ENCODE measurements at regions not wholly inside any gene's neighbourhood (a gene's known extent, or its start where the extent isn't known, plus 50 kb on each side); places are given as distances from the start of the nearest gene placed in this dataset.
A peak's percentile ranks its signal among the peaks of the same experiment; 100 is the strongest.

DNA sequence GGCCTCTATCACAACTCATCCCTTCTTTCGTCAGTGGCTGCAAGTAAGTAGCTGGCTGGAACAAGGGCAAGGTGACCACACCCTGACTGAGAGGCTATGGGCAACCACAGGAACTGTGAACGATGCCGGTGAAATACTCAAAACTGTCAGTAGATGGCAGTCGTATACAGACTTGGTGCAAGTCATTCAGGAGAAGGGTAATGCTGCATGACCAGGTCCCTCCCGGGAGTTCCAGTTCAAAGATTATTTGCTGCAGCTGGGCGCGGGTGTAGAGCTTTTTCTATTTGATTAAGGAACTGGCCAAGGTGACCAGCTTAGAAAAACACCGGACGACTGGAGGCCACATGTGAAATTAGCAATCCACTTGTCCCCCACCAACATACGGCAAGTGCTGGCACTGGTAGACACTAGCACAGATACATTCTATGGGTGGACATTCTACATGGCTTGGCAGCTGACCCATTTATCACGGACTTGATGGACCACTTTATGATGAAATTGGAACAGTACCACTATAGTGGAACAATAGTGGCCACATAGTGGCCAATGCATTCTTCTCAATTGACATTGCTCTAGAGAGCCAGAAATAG lies 726.6 kb downstream of the TRAM1L1 start:
- no peaks in the 10 kb centered on the region for H3K9me3 ChIP-seq
- no peak overlapping the region for H3K4me3 ChIP-seq
- H3K27me3 ChIP-seq, result no peaks in the 10 kb centered on the region
- TF ChIP-seq, protein P1, sequence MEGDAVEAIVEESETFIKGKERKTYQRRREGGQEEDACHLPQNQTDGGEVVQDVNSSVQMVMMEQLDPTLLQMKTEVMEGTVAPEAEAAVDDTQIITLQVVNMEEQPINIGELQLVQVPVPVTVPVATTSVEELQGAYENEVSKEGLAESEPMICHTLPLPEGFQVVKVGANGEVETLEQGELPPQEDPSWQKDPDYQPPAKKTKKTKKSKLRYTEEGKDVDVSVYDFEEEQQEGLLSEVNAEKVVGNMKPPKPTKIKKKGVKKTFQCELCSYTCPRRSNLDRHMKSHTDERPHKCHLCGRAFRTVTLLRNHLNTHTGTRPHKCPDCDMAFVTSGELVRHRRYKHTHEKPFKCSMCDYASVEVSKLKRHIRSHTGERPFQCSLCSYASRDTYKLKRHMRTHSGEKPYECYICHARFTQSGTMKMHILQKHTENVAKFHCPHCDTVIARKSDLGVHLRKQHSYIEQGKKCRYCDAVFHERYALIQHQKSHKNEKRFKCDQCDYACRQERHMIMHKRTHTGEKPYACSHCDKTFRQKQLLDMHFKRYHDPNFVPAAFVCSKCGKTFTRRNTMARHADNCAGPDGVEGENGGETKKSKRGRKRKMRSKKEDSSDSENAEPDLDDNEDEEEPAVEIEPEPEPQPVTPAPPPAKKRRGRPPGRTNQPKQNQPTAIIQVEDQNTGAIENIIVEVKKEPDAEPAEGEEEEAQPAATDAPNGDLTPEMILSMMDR (IDR thresholded peaks at IDR 0.05), result peak; percentile 46 to 61 (median 52)
- no peak for TF ChIP-seq POLR2A (IDR thresholded peaks at IDR 0.05)
- no peak overlapping the region for H3K27ac ChIP-seq
- in situ Hi-C loops (cut with MboI; ENCODE audit: low pct_ligation_motif_present in 1 of 4, low pct_unique_long_range_greater_than_20kb in 1 of 4, low sequenced_read_pairs in 3 of 4) (loop anchor here in 1 of 4 donors (25.0 kb wide), 1 partner anchor 1854 kb away; no protein-coding TSS in a partner anchor), intact Hi-C loops (cut with DNase I; ENCODE audit: low total_unique reads) (no loop called here)
- DNase-seq, result peak; percentile 66
- H3K36me3 ChIP-seq, result no peaks in the 10 kb centered on the region
- H3K4me1 ChIP-seq, result no peaks in the 10 kb centered on the region
- 35% methylated on average over 11 of the region's 11 CpGs; no CpG with 5 or more reads in 1 of the 2 donors for WGBS, 2 donors (ENCODE audit: low coverage in 1 of 2)

DNA sequence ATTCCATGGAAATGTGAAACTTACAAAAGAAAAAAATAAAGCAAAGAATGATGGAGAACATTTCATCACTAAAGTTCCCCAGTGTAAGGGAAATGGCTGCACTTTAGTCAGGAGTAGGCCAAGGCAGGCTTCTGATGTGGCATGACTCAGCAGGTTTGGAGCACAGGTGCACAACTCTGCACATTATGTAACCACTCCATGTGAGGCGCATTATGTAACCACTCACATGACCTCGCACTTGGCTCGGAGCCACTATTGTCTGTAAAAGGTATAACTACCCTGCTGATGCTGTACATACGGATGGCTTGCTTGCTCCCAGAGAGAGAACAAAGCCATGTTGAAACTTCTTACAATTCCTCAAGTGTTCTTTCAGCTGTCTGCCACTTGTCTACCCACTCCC lies 727.6 kb downstream of the TRAM1L1 start:
- no peak overlapping the region for H3K4me3 ChIP-seq
- DNase-seq, result peak; percentile 11
- H3K4me1 ChIP-seq, result no peaks in the 10 kb centered on the region
- intact Hi-C loops (cut with DNase I; ENCODE audit: low total_unique reads), result no loop called here
- in situ Hi-C loops (cut with MboI; ENCODE audit: low pct_ligation_motif_present in 1 of 4, low pct_unique_long_range_greater_than_20kb in 1 of 4, low sequenced_read_pairs in 3 of 4), result loop anchor here in 1 of 4 donors (25.0 kb wide), 1 partner anchor 1855 kb away; no protein-coding TSS in a partner anchor
- no peak overlapping the region for H3K27ac ChIP-seq
- H3K9me3 ChIP-seq, result no peaks in the 10 kb centered on the region
- WGBS, 2 donors (ENCODE audit: low coverage in 1 of 2), result 79% methylated on average over 4 of the region's 4 CpGs; no CpG with 5 or more reads in 1 of the 2 donors
- no peaks in the 10 kb centered on the region for H3K36me3 ChIP-seq
- TF ChIP-seq EP300 (IDR thresholded peaks at IDR 0.05; ENCODE audit: low read depth) (no peak), POLR2AphosphoS5 (IDR thresholded peaks at IDR 0.05) (no peak), POLR2A (IDR thresholded peaks at IDR 0.05) (no peak)
- TF ChIP-seq, protein P1 (IDR thresholded peaks at IDR 0.05), result no peak
- no peaks in the 10 kb centered on the region for H3K27me3 ChIP-seq

DNA sequence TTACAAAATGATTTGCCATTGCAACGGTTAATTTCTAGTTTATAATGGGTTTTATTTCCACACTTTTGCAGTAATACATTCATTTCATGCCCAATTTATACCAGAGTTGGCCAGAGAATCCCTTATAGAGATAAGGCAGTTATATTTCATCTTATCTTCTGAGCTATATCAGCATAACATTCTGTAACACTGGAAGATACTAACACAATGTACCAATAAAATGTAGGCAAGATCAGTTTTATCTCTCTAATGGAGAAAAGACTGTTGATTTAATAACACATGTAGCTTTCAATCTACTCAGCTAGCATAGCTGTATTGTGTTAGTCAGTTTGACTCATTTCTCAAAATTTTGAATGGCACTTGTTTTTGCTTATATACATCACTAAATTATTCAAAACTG lies 738.6 kb downstream of the TRAM1L1 start:
- no peaks in the 10 kb centered on the region for H3K9me3 ChIP-seq
- no peak overlapping the region for H3K4me3 ChIP-seq
- in situ Hi-C loops (cut with MboI; ENCODE audit: low pct_ligation_motif_present in 1 of 4, low pct_unique_long_range_greater_than_20kb in 1 of 4, low sequenced_read_pairs in 3 of 4) (no loop called here), intact Hi-C loops (cut with DNase I; ENCODE audit: low total_unique reads) (no loop called here)
- TF ChIP-seq POLR2AphosphoS5 (IDR thresholded peaks at IDR 0.05) (no peak), EP300 (IDR thresholded peaks at IDR 0.05; ENCODE audit: low read depth) (no peak), POLR2A (IDR thresholded peaks at IDR 0.05) (no peak)
- TF ChIP-seq, protein P1 (IDR thresholded peaks at IDR 0.05), result no peak
- no peak for DNase-seq
- no peak overlapping the region for H3K27ac ChIP-seq
- WGBS, 2 donors (ENCODE audit: low coverage in 1 of 2), result 50 to 72% methylated on average over 1 of the region's 1 CpG
- H3K36me3 ChIP-seq, result no peaks in the 10 kb centered on the region
- H3K27me3 ChIP-seq, result no peaks in the 10 kb centered on the region
- no peaks in the 10 kb centered on the region for H3K4me1 ChIP-seq

DNA sequence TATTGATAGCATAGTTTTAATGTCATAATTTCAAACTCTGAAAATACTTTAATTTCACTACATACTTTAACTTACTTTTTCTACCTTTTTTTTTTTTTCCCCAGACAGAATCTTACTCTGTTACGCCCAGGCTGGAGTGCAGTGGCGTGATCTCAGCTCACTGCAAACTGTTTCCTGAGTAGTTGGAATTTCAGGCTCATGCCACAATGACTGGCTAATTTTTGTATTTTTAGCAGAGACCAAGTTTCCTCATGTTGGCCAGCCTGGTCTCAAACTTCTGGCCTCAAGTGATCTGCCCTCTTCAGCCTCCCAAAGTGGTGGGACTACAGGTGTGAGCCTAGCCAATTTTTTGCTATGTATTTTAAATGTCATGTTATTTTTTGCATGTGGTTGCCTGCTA lies 741.6 kb downstream of the TRAM1L1 start:
- intact Hi-C loops (cut with DNase I; ENCODE audit: low total_unique reads), result no loop called here

More for the DNA sequence above, 741.6 kb downstream of the TRAM1L1 start:
- no peak for DNase-seq
- no peaks in the 10 kb centered on the region for H3K9me3 ChIP-seq
- WGBS, 2 donors (ENCODE audit: low coverage in 1 of 2), result 74 to 75% methylated on average over 2 of the region's 2 CpGs
- no peak overlapping the region for H3K27ac ChIP-seq
- no peaks in the 10 kb centered on the region for H3K36me3 ChIP-seq
- H3K4me1 ChIP-seq, result no peaks in the 10 kb centered on the region
- H3K27me3 ChIP-seq, result no peaks in the 10 kb centered on the region
- in situ Hi-C loops (cut with MboI; ENCODE audit: low pct_ligation_motif_present in 1 of 4, low pct_unique_long_range_greater_than_20kb in 1 of 4, low sequenced_read_pairs in 3 of 4), result no loop called here
- no peak overlapping the region for H3K4me3 ChIP-seq
- no peak for TF ChIP-seq POLR2A (IDR thresholded peaks at IDR 0.05)
- no peak for TF ChIP-seq POLR2AphosphoS5 (IDR thresholded peaks at IDR 0.05)
- TF ChIP-seq, protein P1 (IDR thresholded peaks at IDR 0.05), result no peak
- TF ChIP-seq EP300 (IDR thresholded peaks at IDR 0.05; ENCODE audit: low read depth), result no peak

All from transverse colon (tissue), 4 donors.